Esophagus mucosa (tissue), 1 donor: ENCODE measurements at regions not wholly inside any gene's neighbourhood (a gene's known extent, or its start where the extent isn't known, plus 50 kb on each side); places are given as distances from the start of the nearest gene placed in this dataset.
"Not testable (repeated sequence)": the region's sequence is repeated elsewhere in the genome, so short reads cannot be mapped to it uniquely, and the experiment has no call there.

Experiments
- ATAC-seq: fragments of 200-7000 bp; cut with Tn5 transposase; one replicate; pipeline ENCODE4 v1.9.1; 2020
- donor health status: DM: yes; HTN: yes; CAD: no.

DNA sequence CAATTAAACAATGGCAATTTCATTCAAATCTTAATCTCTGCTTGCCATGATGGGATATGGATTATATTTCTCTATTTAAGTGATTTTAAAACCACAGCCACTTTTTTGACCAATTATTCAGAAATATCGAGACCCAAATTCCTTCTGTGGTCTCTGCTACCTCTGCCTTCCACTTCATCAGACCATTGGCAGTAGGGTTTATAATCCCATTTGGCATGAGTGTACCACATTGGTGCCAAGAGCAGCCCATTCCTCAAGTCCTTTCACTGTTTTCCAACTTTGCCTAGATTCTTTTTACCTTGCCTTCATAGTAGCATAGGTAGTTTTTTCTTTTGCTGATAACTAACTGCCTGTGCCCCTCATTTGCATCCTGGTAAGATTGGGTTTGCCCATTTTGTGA, 319.9 kb downstream of the ARL4A start:
- ATAC-seq = no peak

DNA sequence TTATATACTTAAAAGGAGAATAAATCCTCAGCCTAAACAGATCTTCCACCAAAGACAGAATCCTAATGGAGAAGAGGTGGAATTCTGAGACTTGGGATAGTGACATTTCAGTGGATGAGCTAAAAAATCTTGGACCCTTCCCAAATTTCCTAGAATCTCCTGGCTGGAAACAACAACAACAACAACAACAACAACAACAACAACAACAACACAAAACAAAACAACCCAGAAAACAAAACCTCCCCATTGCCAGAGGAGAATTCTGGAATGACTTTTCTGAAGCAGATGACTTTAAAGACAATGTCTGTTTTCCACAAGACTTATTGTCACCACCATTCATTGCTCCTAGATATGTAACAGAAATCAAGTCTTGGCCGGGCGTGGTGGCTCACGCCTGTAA, 322.1 kb downstream of the ARL4A start:
- no peak for ATAC-seq

DNA sequence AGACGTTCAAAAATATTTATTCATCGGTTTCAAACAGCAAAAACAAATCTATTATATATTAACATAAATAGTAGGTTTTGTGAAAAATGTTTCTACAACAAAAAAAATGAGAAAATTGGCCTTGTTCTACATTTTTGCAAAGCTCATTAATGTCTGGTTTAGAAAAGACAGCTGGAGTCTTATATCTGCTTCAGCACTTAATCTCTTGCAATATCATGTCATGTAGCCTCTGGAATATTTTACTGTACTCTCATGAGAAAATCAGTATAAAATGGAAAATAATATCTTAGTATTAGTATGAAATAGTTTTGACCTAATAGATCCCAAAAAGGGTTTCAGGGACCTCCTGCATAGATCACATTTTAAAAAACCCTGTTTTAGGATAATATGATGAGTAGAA, 326.6 kb downstream of the ARL4A start:
- no peak for ATAC-seq

DNA sequence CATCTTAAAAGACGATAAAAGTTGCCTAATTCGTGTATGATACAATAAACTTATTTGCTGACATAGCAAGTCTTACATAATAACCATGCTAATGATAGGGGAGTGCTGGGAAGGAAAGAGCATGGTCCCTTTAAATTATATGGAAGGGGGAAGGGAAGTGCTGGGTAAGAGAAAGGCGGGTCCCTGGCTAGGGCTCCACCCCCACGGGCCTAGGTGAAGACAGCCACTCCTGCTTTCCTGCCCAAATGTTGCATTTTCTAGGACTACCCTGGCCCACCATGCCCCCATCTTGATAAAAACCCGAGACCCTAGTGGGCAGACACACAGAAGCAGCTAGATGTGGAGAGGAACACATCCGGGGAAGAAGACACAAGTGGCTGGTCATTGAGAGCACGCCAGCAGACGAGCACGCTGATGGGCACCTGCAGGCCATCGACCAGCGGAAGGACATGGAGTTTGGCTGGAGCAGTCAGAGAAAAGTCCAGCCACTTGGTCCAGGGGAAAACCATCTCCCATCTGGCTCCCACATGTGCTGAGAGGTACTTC, 328.7 kb downstream of the ARL4A start:
- ATAC-seq = no peak

DNA sequence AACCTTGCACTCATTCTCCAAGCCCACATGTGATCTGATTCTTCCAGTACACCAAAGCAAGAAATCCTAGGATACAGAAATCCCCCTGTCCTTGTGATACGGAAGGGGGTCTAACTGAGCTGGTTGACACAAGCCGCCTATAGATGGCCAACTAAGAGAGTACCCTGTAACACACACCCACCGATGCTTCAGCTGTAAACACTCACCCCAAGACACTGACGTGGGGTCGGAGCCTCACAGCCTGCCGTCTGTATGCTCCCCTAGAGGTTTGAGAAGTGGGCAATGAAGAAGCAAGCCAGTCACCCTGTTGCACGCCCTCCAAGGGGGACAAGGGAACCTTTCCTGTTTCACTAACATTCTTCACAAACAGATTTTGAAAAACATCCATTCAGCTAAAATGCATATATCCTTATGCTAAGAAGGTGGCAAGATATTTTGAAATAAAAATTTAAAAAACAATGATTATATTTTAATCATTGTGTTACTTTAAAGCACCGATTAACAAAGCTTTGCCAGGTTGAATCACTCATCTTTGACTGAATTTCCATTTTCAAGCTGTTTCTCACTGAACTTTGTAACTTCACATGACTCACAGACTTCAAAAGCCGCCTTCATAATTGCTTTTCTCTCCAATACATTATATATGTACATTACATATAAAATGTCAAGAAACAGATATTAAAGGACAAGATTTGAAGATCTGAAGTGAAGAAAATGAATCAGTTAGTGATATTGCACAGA, 329.3 kb downstream of the ARL4A start:
- no peak for ATAC-seq

DNA sequence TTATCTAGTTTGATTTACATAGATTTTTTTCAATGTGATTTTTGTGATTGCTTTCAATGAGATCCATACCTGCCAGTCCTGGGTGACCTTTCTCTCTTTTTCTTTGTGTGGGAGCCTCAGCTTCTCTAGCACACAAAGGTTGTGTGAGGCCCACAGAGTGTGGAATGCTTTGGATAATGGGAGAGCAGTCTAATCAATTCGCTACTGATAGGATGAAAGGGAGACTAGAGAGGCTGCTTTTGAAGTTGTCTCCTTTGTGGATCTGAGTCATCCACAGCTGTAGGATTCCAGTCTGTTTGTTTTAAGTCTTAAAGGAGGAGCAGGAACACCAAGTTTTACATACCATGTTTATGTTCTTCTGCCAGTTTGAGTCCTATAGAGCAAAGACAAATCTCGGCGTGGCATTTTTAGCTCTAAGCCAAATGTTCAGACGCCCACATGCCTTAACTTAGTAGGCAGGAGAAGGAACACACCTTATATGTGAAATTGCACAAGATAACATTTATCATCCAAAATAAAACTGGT, 330.0 kb downstream of the ARL4A start:
- ATAC-seq = peak; percentile 98

DNA sequence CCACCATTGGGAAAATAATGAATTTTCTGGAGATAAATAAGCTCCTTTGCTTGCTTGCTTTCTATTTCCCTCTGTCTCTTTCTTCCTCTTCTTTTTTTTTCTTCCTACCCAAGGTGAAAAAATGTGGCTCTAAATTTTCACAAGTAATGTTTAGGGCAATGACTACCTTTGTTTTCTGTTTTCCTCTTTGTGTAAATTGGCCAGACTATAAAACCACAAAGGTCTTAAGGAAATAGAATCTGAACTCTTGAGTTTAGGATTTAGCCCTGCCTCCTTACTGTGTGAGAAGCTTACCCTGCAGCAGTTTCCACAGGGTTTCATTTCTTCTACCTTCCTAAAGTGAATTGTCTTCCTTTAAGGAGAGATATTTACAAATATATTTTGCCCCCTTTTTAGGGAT, 330.4 kb downstream of the ARL4A start:
- peak; percentile 34 for ATAC-seq

DNA sequence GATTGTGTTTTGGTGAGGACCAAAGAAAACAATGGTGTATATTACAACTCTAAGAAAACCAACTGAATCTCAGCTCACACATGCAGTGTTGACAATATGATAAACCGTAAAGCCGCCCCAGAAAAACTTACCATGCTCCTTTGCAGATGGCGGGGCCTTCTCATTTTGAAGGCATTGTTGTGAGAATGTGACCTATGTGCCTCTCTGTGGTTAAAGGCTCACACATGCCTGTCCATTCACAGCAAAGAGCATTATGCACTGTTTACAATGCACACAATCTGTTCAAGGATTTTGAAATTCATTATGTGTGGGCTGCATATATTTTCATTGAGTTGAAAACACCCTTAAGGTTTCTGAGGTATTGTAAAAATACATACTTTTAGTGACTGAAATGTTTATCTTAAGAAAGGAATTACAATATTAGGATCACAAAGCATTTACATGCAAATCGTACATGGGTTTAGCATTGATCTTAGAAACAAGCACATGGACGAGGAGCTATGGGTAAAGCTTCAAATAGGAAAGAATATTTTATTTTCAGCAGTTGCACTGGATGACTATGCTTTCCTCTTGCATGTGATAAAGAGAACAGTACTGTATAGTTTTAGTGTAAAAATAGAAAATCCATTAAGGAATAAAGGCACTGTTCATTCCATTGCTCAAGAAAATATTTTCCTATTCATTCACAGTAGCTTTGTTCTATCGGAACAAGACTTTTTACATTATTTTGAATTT, 334.3 kb downstream of the ARL4A start:
- no peak for ATAC-seq

DNA sequence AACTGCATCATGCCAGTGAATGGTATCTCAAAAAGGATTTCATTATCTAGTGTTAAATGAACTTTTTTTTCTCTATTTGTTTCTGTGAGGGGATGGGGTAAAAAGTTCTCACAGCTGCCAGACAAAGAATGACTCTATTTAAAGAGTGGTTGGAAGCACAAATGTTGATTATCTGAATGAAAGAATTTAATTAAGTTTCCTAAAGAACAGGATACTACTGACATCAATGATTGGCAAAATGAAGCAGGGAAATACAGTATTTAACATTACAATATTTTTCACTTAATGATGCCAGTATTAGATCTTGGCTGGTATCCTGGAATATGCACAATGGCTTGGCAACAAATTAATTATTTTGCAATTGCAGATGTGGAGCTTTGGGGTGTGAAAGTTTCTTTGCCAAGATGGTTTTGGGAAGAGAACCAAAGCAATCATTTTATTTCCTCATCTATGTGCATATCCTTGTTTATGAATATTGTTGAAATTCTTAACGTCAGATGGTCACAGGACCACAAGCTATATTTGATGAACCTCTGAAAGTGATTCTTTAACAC, 336.8 kb downstream of the ARL4A start:
- peak; percentile 20 for ATAC-seq

DNA sequence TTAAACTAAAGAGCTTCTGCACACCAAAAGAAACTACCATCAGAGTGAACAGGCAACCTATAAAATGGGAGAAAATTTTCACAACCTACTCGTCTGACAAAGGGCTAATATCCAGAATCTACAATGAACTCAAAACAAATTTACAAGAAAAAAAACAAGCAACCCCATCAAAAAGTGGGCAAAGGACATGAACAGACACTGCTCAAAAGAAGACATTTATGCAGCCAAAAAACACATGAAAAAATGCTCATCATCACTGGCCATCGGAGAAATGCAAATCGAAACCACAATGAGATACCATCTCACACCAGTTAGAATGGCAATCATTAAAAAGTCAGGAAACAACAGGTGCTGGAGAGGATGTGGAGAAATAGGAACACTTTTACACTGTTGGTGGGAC, 337.6 kb downstream of the ARL4A start:
- ATAC-seq = not testable (repeated sequence)

DNA sequence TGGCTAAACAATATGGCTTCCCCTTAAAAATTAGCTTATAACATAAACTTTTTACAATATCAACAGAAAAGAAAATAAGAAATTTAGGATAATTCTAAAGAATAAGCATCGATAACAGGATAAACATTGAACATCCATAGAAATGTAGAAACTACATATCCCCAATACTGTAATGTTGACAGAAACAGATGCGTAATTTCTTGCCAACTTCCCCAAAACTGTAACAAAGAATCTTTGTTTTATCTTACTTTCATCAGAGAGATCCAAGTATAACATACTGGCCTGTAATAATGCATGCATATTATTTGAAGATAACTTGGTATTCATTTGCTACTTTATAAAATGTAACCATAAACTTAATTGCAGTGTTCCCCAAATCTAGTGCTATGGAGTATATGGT, 339.9 kb downstream of the ARL4A start:
- ATAC-seq = no peak

DNA sequence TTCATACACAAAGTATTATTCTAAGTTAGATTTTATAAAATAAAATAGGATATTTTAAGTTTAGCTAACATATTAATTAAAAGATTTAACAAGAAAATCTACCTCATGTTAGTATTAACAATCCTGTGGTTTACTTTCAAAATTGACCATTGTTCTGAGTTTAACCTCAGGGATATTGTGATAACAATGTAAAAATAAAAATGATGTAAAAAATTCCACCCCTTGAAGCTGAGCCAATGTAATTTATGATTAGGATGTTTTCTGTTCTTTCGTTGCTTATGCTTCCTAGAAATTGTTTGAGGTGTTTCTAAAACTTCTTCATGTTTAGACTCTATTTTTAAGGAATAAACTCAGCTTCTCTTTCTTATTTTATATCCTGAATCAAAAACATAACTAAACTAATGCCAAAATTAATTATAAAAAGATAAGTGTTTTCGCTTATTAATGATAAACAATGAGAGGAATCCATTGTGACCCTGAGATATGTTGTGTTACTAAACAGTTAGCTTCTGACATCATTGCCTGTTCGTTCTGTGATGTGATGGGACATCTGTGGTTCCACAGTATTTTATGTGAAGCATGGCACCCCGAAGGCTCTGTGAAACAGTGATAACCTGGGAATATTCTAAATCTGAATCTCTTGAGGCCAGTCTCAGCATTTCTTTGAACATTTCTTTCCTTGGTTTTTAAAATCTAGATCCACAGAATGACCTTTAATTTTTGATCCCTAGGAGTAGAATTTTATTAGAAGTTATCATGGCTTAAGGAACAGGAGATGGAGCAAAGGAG, 340.8 kb downstream of the ARL4A start:
- no peak for ATAC-seq

DNA sequence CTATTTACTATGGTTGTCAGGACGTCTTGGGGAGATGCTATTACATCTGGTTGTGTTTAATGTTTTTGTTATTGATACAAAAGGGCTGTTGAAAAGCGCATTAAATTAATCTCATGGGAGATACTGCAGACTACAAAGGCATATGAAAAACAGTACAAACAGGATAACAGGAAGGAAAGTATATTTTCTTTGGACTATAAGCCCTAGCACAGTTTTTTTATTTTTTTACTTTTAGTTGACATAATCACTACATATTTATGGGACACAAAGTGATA, 341.3 kb downstream of the ARL4A start:
- no peak for ATAC-seq

DNA sequence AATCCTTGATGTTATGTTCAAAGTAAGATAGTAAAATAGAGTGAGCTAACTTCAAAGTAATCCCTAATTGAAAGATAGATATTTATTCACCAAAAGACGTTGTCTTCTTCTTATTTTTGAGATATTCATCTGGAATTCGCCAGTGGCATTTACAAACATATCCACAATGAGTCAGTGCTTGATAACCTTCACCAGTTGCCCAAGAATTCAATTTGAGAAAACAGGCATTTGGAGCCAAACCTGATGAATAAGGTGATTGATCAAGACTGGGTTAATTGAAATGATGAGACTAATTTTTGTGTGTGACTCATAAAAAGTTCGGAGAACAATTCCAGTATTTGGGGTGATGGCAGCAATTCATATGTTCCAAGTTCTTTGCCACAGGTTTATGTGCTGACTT, 344.0 kb downstream of the ARL4A start:
- ATAC-seq = no peak

DNA sequence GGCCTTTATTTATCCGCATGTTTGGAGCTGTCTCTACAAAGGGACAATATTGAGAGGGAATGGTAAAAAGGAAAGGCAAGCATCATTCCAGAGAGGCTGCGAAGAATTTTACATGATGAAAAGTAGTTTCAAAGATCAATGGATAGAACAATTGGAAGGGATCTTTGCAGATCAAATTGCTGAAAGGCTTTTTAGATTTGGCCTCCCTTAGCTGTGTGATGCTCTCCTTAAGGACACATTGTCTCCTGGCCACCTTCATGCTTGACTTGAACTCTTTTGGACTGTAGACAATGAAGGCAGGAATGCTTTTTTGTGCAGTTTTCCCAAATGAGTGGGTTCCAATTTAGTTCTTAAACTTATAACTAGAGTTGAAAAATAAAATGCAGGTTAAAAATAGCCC, 344.7 kb downstream of the ARL4A start:
- no peak for ATAC-seq

DNA sequence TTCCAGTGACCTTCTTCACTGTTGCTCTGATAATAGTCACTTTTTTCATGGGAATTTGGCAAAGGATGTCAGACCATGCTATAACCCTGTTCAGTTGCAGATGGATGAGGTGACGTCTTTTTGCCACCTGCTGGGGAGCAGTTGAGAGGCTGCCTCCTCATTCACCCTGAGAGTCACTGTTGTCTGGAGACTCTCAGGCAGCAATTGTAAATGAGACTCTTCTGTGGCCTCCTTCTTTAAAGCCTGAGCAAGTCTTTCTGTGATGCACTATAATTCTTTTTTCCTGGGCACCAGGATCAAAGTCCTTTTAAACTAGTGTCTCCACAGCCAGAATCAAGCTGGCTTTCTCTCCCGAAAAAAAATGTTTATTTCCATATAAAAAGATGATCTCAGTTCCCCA, 345.1 kb downstream of the ARL4A start:
- ATAC-seq = no peak

DNA sequence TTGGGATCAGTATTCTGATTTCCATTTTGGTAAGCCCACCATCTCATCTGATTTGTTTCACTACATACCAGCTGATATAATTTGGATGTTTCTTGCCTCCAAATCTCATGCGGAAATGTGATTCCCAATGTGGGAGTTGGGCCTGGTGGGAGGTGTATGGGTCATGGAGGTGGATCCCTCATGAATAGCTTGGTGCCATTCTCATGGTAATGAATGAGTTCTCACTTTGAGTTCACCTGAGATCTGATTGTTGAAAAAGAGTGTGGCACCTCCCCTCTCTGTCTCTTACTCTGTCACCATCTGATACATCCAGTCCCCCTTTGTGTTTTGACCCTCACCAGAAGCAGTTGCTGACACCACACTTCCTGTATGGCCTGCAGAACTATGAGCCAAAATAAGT, 347.3 kb downstream of the ARL4A start:
- ATAC-seq = no peak

DNA sequence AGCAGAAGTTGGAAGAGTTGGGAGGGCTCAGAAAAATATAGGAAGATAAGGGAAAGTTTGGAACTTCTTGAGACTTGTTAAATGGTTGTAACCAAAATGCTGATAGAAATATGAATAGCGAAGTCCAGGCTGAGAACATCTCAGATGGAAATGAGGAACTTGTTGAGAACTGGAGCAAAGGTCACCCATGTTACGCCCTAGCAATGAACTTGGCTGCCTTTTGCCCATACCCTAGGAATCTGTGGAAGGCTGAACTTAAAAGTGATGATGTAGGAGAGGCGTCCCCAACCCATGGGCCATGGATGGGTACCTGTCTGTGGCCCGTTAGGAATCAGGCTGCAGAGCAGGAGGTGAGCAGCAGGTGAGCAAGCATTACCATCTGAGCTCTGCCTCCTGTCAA, 347.8 kb downstream of the ARL4A start:
- no peak for ATAC-seq

DNA sequence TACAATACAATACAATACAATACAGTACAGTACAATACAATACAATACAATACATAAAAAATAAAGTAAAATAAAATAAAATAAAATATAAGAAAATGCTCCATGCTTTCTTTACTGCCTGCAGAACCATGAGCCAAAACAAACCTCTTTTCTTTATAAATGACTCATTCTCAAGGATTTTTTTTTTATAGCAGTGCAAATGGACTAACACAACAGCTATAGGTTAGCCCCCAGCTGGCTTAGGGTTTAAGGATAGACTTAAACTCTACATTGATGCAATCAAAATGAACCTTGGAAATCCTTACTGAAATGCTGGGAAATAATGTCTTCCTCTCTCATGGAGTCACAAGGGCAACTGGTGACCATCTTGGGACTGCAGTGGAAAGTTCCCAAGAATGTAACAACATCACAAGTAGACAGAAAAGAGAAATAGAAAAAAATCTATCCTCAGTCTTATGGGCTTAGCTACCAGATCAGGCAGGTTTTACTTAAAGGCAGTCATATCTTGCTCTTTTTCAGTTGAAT, 348.9 kb downstream of the ARL4A start:
- no peak for ATAC-seq

DNA sequence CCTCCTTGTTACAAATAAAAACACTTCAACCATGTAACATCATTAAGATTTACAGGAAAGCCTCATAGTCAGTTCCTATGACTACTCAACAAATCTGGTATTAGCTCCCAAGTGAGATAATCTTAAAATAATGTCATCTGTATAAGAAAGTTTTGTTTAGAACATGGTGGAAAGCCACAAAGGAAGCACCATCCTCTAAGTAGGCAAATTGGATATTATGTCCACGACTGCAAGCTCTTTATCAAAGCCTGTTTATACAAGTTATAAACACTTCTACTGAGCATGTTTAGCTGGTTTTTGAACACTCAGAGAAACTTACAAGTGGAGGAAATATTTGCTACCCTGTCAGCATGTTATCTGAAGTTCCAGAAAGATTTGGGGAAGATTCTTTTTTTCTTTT, 349.8 kb downstream of the ARL4A start:
- ATAC-seq = no peak

DNA sequence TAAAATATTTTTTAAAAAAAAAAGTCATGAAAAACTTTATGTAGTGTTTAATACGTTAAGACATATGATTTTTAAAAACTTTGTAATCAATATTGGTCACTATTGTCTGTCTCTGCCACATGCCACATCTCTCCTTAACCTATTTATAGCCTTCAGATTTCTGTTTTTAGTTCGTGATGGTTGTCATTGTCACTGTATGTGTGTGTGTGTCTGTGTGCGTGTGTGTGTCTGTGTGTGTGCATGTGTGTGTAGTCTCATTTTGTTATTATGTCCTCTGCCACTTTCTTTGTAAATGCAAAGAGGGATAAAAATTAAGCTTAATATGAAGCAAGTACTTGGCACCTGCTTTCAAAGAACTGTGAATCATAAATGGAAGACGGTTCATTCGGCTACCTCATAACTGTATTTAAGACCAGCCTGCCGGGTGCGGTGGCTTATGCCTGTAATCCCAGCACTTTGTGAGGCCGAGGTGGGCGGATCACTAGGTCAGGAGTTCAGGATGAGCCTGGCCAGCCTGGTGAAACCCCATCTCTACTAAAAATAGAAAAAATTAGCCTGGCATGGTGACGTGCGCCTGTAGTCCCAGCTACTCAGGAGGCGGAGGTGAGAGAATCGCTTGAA, 354.0 kb downstream of the ARL4A start:
- peak; percentile 89 for ATAC-seq

DNA sequence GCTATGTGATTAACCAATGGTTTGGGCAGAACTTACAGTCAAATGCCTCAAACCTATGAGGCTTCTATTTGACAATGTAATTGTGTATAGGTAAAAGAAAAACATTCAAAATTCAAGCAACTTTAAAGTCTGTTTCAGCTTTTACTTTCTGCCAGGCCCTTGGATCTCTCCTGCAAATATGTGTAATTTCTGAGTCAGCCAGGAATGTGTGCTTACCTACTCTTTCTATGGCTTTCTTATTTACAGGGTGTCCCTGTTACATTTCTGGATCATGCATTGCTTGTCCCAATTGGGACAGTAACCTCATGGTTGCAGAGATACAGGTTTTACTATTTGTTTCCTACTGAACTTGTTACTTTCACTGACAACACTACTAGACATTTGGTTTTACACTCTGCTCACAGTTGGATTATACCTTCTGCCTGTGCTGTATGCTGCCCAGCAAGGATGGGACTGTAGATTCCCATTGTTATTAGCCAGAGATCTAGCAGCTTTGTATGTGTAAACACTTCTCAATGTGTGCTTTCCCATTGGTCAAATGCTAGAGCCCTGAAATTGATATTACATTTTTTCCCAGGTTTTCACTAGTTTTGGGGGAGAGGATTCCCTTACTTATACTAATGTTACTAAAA, 355.3 kb downstream of the ARL4A start:
- peak; percentile 61 for ATAC-seq
